OCI-LY3 (cell line): ENCODE measurements at regions not wholly inside any gene's neighbourhood (a gene's known extent, or its start where the extent isn't known, plus 50 kb on each side); places are given as distances from the start of the nearest gene placed in this dataset.

Source experiments
- EZH2phosphoT487 ChIP-seq: fragments of 200-600 bp; shearing (Covaris generic); IDR thresholded peaks from 2 replicates; pipeline ENCODE4 v1.6.1; 2018; ENCODE audit warnings: antibody characterized with exemption, mixed run types, low read depth
- TF ChIP-seq, protein P1 (sequence below): fragments of 200-600, 300-600 bp; sonication (generic); IDR thresholded peaks from 2 replicates; pipeline ENCODE4 v1.5.1; 2014; ENCODE audit warnings: antibody characterized with exemption, low read length, low read depth

DNA sequence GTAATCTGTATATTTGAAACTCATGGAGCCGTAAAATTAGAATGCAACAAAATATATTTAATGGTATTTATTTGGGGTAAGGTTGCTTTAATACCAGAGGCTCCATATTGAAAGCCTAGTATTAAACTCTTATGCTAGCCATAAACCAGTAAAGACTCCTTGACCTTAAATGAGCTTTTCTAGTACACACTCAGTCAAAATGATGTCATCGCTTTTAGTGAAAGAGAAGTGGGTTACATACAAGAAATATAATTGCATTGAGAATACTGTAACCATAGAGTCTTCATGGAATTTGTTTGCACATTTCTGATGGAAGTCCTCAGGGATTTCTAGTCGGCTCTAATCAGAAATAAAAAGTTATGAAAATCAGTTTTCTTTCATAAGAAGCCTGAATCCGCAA lies 757.6 kb downstream of the GBE1 start:
- TF ChIP-seq, protein P1, sequence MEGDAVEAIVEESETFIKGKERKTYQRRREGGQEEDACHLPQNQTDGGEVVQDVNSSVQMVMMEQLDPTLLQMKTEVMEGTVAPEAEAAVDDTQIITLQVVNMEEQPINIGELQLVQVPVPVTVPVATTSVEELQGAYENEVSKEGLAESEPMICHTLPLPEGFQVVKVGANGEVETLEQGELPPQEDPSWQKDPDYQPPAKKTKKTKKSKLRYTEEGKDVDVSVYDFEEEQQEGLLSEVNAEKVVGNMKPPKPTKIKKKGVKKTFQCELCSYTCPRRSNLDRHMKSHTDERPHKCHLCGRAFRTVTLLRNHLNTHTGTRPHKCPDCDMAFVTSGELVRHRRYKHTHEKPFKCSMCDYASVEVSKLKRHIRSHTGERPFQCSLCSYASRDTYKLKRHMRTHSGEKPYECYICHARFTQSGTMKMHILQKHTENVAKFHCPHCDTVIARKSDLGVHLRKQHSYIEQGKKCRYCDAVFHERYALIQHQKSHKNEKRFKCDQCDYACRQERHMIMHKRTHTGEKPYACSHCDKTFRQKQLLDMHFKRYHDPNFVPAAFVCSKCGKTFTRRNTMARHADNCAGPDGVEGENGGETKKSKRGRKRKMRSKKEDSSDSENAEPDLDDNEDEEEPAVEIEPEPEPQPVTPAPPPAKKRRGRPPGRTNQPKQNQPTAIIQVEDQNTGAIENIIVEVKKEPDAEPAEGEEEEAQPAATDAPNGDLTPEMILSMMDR, result no peak
- no peak for TF ChIP-seq EZH2phosphoT487
